ENCODE measurements at regions not wholly inside any gene's neighbourhood (a gene's known extent, or its start where the extent isn't known, plus 50 kb on each side); places are given as distances from the start of the nearest gene placed in this dataset.

DNA sequence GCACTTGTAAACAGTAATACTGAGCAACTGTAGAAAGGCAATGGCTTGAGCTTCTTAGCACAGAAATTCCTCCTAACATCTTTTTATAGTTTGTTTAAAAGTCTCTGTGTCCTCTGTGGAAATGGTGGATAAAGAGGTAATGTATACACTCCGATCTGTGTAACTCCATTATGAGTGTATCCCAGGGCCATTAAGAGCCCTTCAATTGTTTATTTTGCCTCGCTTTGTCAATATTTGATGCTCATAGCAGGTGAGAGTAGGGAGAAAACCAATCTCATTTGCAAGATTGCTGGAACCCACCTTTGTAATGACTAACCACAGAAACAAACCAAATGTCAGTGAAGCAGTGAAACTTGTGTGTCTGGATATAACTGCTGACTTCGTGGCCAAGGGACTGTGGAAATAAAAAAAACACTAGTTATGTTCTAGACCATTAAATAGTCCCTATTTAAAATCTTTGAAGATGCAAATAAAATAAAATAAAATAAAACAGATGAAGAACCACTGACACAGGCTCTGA, 598.2 kb upstream of the BOD1L1 start:
- H3K27me3 ChIP-seq = no peaks in the 10 kb centered on the region
- H3K4me1 ChIP-seq = no peaks in the 10 kb centered on the region
- intact Hi-C loops (cut with DNase I) = no loop called here
- no peak overlapping the region for H3K4me3 ChIP-seq
- no peak for ATAC-seq
- no peak for DNase-seq
- 39% methylated on average over 3 of the region's 3 CpGs for WGBS (ENCODE audit: insufficient coverage, low coverage, low lambda C conversion rate, missing lambda C conversion rate)
- H3K27ac ChIP-seq = no peak overlapping the region
- no peaks in the 10 kb centered on the region for H3K36me3 ChIP-seq
- no peaks in the 10 kb centered on the region for H3K9me3 ChIP-seq
- TF ChIP-seq POLR2A (IDR thresholded peaks at IDR 0.05) (no peak), CTCF (IDR thresholded peaks at IDR 0.05) (no peak)

GRCh38 chr4:14233126-14233525, 605.6 kb upstream of the BOD1L1 start:
- intact Hi-C loops (cut with DNase I) = no loop called here
- ATAC-seq (no peak), DNase-seq (no peak)
- no peak for TF ChIP-seq CTCF (IDR thresholded peaks at IDR 0.05)
- TF ChIP-seq POLR2A (IDR thresholded peaks at IDR 0.05) = no peak
- 18% methylated on average over 1 of the region's 1 CpG for WGBS (ENCODE audit: insufficient coverage, low coverage, low lambda C conversion rate, missing lambda C conversion rate)
- no peaks in the 10 kb centered on the region for H3K27me3 ChIP-seq
- H3K4me1 ChIP-seq = no peaks in the 10 kb centered on the region
- no peaks in the 10 kb centered on the region for H3K9me3 ChIP-seq
- H3K27ac ChIP-seq = no peak overlapping the region
- no peaks in the 10 kb centered on the region for H3K36me3 ChIP-seq
- no peak overlapping the region for H3K4me3 ChIP-seq

- H3K9me3 ChIP-seq = no peaks in the 10 kb centered on the region
- H3K4me1 ChIP-seq = no peaks in the 10 kb centered on the region
- H3K27me3 ChIP-seq = no peaks in the 10 kb centered on the region
- TF ChIP-seq POLR2A (IDR thresholded peaks at IDR 0.05) (no peak), CTCF (IDR thresholded peaks at IDR 0.05) (no peak)
- ATAC-seq = no peak
- DNase-seq = no peak
- H3K27ac ChIP-seq = no peak overlapping the region
- intact Hi-C loops (cut with DNase I) = no loop called here
- no peak overlapping the region for H3K4me3 ChIP-seq
- H3K36me3 ChIP-seq = no peaks in the 10 kb centered on the region
Measured at GRCh38 chr4:14234307-14234706, 606.8 kb upstream of the BOD1L1 start.

- Histone ChIP-seq H3K4me3 (no peak overlapping the region), H3K36me3 (no peaks in the 10 kb centered on the region), H3K27ac (no peak overlapping the region), H3K9me3 (no peaks in the 10 kb centered on the region), H3K4me1 (no peaks in the 10 kb centered on the region), H3K27me3 (no peaks in the 10 kb centered on the region)
- intact Hi-C loops (cut with DNase I) = no loop called here
- DNase-seq = no peak
- WGBS (ENCODE audit: insufficient coverage, low coverage, low lambda C conversion rate, missing lambda C conversion rate) = 45% methylated on average over 2 of the region's 2 CpGs
- ATAC-seq = no peak
- TF ChIP-seq POLR2A (IDR thresholded peaks at IDR 0.05) (no peak), CTCF (IDR thresholded peaks at IDR 0.05) (no peak)
Measured at GRCh38 chr4:14236359-14236758, 608.8 kb upstream of the BOD1L1 start.

DNA sequence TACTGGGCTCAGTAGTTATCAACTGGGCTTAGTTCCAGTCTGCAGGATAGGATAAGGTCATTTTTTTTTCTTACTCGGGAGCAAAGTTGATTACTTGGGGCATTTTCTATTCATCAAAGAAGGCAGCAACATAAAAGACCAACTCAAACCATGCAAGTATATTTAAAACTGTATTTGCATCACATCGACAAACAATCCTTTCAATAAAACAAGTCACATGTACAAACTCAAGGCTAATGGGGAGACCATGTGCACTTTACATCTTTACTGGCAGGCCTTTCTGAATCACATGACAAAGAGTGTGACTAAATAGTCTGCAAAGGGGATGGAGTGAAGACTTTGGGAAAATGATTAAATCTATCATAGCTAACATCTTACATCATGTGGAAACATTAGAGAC, 610.4 kb upstream of the BOD1L1 start:
- H3K4me1 ChIP-seq = no peaks in the 10 kb centered on the region
- 64% methylated on average over 2 of the region's 2 CpGs for WGBS (ENCODE audit: insufficient coverage, low coverage, low lambda C conversion rate, missing lambda C conversion rate)
- H3K4me3 ChIP-seq = no peak overlapping the region
- no peak overlapping the region for H3K27ac ChIP-seq
- DNase-seq (no peak), ATAC-seq (no peak)
- H3K27me3 ChIP-seq = no peaks in the 10 kb centered on the region
- H3K9me3 ChIP-seq = no peaks in the 10 kb centered on the region
- no peaks in the 10 kb centered on the region for H3K36me3 ChIP-seq
- intact Hi-C loops (cut with DNase I) = no loop called here
- no peak for TF ChIP-seq POLR2A (IDR thresholded peaks at IDR 0.05)
- TF ChIP-seq CTCF (IDR thresholded peaks at IDR 0.05) = no peak
